HG03378 (cell line): ENCODE measurements at regions not wholly inside any gene's neighbourhood (a gene's known extent, or its start where the extent isn't known, plus 50 kb on each side); places are given as distances from the start of the nearest gene placed in this dataset.

Source experiments
- ATAC-seq: cut with Tn5 transposase; IDR thresholded peaks from one replicate; pipeline ENCODE4 v1.9.1; 2021; ENCODE audit warnings: mild to moderate bottlenecking, moderate library complexity; ENCODE audit not compliant: unreplicated experiment

DNA sequence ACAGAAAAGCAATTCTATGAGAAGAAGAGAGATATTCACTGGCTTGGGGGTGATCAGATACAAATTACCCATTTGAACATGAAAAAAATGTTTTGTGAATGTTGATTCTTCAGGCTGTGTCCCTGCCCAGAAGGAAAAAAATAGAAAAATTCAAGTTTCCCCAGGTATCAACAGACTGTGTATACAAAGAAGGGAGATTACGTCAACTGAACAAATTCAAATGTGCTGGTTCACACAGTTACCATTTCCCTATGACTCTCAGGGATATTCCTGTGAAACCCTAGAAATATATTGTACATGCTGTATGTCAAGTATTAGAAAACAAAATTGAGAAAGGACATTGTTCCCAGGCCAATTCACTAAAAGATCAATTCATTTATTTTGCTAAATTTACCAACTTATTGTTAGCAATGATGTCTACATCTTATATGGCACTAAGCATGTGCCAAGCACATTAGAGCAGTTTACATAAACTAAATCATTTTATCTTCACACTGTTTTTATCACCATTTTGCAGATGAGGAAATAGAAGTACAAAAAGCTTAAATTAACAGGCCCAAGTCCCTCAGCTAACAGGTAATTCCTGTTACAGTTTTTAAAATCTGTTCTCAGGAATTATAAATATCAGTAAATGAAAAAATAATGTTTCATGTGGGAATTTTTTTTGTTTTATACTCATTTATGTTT is 306.7 kb upstream of the ROBO2 start:
- ATAC-seq = no peak

DNA sequence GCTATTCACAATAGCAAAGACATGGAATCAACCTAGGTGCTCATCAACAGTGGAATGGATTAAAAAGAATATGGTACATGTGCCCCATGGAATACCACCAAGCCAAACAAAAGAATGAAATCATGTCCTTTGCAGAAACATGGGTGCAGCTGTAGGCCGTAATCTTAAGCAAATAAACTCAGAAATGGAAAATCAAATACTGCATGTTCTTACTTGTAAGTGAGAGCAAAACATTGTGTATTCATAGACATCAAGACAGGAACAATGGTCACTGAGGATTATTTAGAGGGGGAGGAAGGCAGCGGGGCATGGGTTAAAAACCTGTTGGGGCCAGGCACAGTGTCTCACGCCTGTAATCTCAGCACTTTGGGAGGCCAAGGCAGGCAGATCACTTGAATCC is 304.7 kb upstream of the ROBO2 start:
- ATAC-seq = no peak

DNA sequence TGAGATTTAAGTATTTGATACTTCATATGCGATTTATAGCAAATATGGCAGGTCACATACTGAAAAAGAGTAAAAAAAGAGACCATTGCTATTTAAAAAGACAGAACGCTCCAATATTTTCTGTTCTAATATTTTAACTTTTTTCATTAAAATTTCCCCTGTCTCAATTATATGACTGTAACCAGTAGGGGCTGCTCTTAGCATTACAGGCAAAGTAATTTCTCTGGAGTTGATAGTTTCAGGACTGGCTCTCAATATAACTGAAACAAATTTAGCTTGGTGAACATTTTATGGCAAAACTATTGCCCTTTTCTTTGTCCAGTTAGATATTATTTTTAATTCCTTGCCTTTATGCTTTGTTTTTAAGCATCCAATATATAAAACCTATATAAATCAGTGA is 286.3 kb upstream of the ROBO2 start:
- no peak for ATAC-seq

DNA sequence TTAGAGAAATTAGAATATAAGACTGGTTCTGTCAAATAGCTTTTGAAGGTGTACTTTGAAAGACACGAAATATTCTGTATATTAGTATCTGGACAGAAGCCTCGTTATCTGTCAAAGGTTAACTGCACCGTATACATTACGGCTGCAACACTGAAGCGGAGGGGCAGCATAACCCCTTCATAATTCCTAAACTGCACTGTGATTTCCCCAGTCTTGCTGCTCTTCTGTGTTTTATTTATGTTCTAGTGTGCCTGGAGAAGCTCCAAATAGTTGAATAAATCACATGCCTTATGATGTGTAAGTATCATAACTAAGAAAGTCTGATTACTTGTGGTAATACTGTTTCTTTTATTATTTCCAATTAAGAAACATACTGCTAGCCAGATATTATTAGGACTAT is 285.7 kb upstream of the ROBO2 start:
- ATAC-seq = no peak

DNA sequence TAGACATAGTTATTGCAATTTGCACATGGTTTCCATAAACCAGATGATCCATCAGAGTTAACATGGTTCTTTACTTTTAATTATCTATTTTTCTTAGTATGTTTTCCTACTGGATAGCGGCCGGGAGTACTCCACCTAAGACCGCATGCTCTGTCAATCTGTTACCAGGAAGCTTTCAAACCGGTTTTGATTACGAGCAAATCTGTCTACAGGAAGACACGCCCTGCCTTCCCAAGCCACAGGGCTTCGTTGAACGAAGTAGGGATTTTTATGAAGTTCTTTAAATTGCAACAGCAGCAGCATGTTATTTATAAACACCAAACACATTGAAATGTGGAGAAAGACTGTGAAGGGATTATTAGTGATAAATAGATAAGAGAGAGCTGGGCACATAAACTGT is 283.3 kb upstream of the ROBO2 start:
- no peak for ATAC-seq

DNA sequence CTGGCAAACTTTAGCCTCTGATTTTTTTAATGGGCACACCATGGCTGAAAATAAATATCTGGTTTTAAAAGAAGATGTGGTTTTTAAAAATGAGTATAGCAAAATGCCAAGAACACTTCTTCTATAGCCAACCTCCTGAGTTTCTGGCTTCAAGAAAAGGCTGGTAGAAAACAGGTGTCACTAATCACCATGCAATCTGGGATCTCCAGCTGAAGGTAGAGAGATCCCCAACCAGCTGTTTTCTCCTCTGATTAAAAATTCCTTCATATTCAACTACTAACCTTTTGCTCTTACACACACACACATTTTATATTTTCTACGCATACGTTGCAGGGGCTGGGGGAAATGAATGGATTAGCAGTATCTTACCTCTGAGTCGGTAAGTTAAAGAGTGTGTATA is 279.6 kb upstream of the ROBO2 start:
- no peak for ATAC-seq

DNA sequence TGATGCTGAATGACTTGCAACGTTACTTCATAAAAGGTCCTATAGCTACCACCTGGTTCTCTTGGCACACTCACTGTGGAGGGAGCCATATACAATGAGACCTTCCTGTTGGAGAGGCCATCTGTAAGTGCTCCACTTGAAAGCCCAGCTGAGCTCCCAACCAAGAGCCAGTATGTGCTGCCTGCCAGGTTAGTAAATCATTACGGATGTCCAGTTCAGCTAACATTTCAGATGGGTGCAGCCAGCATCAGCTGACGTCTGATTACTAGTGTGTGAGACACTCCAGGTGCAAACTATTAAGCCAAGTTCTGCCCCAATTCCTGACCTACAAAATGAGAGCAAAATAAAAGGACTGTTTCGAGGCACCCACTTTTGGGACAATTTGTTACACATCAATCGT is 274.4 kb upstream of the ROBO2 start:
- no peak for ATAC-seq

DNA sequence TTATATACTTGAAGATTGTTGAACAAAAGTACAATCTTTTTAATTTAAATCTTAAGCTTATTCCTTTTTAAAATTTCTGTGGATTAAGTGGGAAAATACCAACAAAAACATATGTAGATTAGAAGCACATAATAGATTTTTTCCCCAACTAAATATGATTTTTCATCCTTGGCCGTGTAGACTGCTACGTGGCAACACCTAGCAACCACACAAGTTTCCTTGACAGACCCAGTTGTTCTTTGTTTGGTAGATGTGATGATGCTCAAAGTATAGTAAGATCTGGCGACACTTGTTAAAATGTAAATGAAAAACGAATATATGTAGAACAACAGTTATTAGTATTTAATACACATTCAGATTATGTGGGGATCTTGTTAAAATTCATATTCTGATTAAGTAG is 271.0 kb upstream of the ROBO2 start:
- ATAC-seq = no peak

DNA sequence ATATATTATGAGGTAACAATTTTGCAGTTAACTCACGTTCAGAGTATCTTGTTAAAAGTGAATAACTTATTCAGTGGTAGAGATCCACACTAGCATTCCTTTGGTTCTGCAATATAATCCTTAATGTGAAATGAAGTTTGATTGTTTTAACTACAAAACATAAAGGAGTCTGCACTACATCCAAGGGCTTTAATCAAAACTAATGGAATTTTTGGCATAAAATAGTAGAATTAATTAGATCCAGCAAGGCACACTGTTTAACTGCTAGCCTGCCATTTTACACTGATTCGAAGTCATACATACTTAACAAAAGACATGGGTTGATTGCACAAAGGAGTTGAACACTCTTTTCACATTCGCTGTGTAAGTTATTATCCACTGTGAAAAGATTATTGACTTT is 263.0 kb upstream of the ROBO2 start:
- ATAC-seq = no peak

DNA sequence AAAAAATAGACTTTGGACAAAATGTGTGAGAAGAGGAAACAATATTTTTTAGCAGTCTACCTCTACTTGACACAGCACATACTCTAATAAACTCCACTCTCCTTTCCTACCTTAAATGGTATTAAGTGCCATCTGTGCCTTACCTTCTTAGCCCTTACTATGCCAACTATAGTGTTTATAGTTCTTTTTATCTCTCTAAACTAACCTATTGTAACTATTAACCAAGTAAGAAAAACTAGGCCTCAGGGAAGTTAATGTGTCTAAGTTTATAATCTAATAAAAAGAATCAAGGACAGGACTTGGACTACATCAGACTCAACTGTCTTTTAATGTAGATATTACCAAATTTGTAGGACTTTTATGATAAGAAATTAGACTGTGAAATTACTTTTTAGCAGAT is 251.7 kb upstream of the ROBO2 start:
- no peak for ATAC-seq

DNA sequence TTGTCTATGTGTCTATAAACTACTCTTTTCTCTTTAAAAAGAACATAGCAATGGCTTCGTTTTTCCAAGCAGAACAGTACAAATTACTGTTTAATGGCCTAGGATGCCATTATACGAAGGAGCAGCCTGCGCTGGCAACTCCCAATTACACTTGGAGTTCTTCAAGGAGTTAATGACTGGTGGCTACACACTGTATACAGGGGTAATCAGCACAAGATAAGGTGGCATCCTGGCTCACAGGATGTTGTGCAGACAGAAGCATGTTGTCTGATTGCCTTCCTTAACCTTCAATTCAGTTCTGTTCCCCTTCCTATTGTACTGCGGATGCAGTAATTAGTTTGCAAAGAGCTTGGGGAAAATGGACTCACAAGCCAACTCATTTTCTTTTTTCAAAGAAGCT is 250.7 kb upstream of the ROBO2 start:
- no peak for ATAC-seq

DNA sequence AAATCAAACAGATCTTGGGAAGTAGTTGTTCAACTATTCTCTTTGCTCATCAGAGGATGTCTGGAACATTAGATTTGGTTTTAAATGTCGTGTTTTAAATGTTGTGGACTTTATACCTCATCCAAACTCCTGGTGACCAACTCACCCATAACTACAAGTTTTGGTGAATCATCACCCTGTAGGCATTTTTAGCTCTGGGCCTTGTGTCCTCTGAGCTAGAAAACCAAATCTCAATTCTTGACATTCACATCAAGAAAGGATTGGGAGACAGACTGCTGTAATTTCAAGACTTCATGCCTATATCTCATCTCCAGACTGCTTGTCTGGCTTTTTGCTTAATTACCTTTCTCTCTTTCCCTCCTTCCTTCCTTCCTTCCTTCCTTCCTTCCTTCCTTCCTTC is 228.5 kb upstream of the ROBO2 start:
- ATAC-seq = no peak

DNA sequence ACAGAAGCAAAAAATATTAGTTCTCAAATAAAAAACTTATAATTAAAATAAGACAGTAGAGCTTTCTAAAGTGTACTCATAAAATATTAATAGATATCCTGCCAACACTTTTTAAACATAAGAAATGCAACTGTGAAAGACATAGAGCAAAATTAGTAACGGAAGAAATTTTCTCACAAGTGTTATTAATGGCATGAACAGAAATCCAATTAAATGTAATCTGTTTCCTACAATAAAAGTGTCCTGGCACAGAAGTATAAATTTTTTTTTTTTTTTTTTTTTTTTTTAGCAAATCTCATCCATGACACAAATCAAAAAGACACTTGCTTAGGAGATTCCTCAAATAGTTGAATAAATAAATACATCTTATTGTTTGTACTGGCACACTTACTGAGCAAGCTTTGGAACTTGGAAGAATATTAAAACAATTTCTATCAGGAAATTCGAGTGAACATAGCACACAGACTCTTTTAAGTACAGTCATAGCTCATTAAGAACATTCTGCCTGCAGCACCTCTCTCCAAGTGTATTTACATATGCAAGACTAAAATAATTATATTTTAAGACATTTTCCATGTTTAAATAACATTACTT is 227.2 kb upstream of the ROBO2 start:
- no peak for ATAC-seq

DNA sequence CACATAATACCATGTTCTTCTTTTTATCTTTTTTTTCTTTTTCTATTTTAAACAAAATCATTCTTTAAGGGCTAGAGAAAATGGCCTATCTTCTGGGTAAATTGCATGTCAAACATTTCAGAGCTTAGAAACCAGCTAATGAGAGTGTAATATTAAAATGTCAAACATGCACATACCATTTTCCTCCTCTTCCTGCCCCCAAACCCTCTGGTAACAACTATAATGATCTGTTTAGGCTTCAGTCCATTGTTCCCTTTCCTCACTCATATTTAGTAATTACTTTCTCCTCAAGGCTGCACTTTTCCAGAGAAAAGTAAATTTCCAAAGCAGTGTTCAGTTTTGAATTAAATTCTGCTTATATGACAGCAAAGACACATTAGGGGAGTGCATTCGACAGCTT is 224.3 kb upstream of the ROBO2 start:
- no peak for ATAC-seq

DNA sequence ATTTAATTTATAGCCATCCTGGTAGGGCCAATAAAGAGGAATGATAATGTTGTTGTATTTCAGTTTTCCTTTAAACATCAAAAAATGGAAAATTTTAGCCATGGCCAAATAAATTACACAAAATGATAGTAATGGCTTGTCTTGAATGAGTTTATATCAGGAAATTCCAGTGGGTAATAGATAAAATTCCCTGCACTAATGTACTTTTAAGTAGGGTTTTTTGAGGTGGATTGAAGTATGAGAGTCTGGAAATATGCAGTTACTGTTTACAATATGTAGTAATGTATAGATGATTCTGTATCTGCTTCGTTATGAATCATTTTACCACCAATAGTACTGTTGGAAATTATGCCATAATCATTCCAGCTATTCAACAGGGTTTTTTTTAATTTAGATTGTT is 219.4 kb upstream of the ROBO2 start:
- no peak for ATAC-seq

DNA sequence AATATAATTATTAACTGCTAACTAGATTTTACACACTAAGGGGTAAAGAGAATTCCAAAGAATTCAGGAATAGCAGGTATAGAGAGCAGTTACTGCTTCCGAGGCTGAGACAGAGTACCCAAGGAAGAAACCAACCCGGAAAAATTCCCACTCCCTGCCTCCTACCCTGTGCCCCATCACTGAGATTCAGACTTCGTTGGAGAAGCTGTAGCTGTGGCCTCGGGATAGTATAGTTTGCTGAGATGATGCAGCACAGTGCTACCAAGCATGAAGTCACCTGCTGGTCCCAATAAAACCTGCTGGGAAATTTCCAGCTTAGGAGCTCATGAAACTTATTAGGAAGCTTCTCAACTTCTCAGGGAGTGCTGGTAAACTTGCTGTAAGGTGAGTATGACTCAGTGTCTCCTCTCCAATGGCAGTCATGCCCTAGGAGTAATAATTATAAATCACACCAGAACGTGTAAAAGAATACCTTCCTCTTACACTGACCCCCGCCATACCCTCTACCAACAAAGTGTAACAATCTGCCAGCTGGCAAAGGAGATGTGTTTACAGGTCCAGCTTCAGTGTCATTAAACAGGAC is 215.2 kb upstream of the ROBO2 start:
- ATAC-seq = no peak

DNA sequence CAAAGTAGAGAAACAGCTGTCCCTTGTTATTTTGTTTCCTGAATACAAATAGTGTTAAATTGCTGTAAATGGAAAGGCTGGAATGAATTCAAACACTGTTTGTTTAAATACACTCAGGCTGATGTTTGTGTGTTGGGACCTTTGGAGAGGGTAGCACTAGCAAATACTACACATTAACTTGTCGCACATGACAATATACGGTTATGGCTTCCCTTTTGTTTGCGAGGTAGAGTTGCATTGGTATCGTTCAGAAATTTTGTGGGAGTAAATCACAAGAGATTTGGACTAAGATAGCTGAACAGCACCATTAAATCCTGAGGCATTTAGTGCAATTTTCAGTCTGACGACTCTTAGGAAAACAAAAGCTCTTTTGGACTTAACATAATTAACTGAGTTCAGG is 213.0 kb upstream of the ROBO2 start:
- ATAC-seq = no peak

DNA sequence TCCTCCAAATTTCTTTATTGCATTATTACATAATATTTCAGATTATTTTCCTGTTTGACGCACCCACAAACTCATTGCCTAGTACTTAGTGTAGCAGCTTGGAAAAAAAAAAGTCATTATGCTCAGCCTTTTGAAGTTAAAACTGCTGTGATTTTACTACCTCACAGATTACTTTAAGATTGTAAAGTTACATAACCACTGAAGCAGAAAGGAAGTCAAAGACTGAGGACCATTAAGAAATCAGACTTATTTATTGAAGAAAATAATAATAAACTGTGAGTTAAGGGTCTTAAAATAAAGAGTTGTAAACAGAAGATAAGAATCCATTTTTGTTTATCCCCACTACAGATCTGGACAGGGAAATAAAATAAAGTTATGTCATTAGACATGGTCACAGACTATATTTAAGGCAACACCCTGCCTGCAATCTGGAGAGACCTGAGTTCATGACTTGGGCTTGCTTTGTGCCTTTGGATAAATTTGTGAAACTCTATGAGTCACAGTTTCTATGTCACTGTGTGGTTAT is 212.1 kb upstream of the ROBO2 start:
- ATAC-seq = no peak

DNA sequence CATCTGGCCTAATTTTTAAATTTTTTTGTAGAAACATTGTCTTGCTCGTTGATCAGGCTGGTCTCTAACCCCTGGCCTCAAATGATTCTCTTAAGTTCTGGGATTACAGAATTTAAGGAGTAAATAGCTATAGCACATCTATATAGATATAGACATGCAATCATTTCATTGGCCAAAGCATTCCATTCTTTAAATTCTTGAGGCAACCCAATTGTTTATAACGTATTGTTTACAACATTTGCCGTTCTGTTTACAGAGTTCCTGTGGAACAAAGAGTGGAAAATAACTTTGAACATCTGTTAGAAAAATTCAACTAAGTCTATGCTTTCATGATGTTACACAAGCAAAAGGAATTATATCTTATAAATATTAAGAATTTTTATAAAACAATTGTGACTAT is 205.2 kb upstream of the ROBO2 start:
- no peak for ATAC-seq

DNA sequence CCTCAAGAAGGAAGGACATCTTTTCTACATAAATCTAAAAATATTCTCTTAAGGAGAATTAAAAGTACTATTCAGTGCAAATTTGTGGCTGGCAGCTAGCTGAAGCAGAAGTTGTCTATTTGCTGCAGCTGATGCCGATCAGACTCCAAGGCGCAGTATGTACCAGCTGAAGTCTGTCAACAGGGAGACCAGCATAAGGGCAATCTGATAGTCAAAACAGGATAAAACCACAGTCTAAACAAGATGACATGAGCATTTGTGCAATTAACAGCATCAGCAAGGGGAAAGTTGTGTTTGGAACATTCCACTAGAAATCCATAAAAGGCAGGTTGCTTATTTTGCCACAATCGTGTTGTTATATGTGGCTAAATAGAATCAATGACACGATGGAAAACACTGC is 198.2 kb upstream of the ROBO2 start:
- ATAC-seq = no peak

DNA sequence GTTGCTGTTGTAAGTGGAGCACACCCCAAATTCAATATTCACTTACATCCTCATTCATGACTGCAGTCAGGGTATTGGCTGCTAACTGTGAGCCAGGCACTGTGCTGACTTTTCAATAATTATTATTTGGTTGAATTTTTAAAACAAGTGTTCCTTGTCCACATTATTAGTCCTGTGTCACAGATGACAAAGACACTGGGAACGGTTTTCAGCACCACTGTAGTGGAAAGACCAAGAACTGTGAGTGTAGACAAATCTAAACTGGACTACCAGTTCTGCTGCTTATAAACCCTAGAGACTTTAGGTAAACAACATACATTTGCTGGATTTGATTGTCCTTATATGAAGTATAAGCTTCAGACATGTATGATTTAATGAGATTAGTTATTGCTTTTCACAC is 197.7 kb upstream of the ROBO2 start:
- ATAC-seq = no peak

DNA sequence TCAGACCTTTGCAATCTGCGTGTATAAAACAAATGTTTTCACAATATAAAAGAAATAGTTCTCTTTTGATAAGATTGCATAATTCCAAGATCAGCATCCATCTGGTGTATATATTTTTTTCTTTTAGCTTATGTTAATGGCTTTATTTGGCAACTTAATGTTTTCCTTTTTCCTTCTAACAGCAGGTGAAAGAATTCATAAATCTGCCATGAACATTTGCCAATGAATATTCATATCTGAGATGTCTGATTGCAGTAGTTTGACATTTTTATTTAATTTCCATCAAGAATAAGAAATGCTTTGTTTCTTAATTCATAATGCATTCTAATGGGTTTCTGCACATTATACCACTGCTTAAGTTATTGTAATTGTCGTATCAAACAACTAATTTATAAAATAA is 184.4 kb upstream of the ROBO2 start:
- no peak for ATAC-seq

DNA sequence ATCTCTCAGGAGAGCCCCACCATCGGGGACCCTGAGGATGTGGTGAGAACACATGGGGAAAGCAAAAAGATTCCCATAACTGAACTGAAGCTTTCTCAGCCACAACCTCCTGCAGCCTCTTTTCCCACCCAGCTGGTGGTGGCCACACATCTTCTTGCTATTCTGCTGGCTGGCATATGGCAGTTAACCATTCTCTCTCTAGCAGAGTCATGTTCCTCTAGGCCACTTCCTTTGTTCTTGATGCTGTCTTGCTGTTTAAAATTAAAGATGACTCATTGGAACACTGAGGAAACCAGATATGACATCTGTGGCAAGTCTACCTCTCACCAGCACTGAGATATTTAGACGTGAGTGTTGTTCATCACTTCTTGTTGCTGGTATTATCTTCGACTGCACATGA is 180.3 kb upstream of the ROBO2 start:
- peak; percentile 49 for ATAC-seq
